Adrenal gland (tissue), 9 donors: ENCODE measurements at regions not wholly inside any gene's neighbourhood (a gene's known extent, or its start where the extent isn't known, plus 50 kb on each side); places are given as distances from the start of the nearest gene placed in this dataset.

Experiments used
- DNase-seq, 7 donors: peaks; one replicate each; pipeline ENCODE4 v3.0.0-alpha.2; 2019 to 2020
- H3K27ac ChIP-seq, 5 donors: fragments of 200-600 bp; sonication (generic) in 4 of 5; 1 replicate in 3 of 5; 2 replicates in 2 of 5; pipeline versions ENCODE4 v1.5.1 to v1.8.0; 2016 to 2020; ENCODE audit warnings: mild to moderate bottlenecking in 1 of 5
- H3K27me3 ChIP-seq: fragments of 200-600 bp; 2 replicates; pipeline ENCODE4 v1.8.0; 2021
- H3K36me3 ChIP-seq, 2 donors: fragments of 200-600 bp; replicated peaks in 1 of 2; 1 replicate in 1 of 2; 2 replicates in 1 of 2; pipeline versions ENCODE4 v1.5.1 to v1.8.0; 2018 to 2022
- H3K4me1 ChIP-seq, 2 donors: fragments of 200-600 bp; replicated peaks in 1 of 2; 1 replicate in 1 of 2; 2 replicates in 1 of 2; pipeline versions ENCODE4 v1.5.1 to v1.8.0; 2018 to 2021
- H3K4me3 ChIP-seq, 4 donors: fragments of 200-600 bp; sonication (generic) in 3 of 4; one replicate each; pipeline ENCODE4 v1.5.1; 2016 to 2018
- H3K9me3 ChIP-seq, 3 donors: fragments of 200-600 bp; sonication (generic) in 1 of 3; replicated peaks in 1 of 3; 1 replicate in 2 of 3; 2 replicates in 1 of 3; pipeline versions ENCODE4 v1.5.1 to v1.8.0; 2016 to 2021
- POLR2A ChIP-seq, 2 donors: fragments of 450-650 bp; IDR thresholded peaks; one replicate each; pipeline ENCODE4 v1.6.1; 2017; ENCODE audit warnings: antibody characterized with exemption in 2 of 2, mild to moderate bottlenecking in 2 of 2, moderate library complexity in 1 of 2
- WGBS, 4 donors: extraction: QIAGEN DNeasy Blood & Tissue Kit in 2 of 4; methylation state at CpG; one replicate each; pipeline versions ENCODE4 v1.1.5 to v1.1.7; 2013 to 2017; 5-methylcytosine and 5-hydroxymethylcytosine counted together
- intact Hi-C, 2 donors: fragments of 100-400 bp; cut with DNase I; formaldehyde crosslinking; loops; one replicate each; pipeline versions ENCODE4 v1.14.1 to v1.15.0; 2022 to 2023
- TF ChIP-seq, protein P1 (sequence below), 6 experiments: fragments of 450-650 bp in 4 of 6; fragments of 200-600 bp in 2 of 6; sonication (generic) in 1 of 6; IDR thresholded peaks; 1 replicate in 5 of 6; 2 replicates in 1 of 6; pipeline versions ENCODE4 v1.5.1 to v1.8.0; 2016 to 2021; ENCODE audit warnings: antibody characterized with exemption in 6 of 6, mild to moderate bottlenecking in 2 of 6, moderate library complexity in 1 of 6
- donor health status: healthy with polysubstance abuse.
- donor health status: Bipolar disorder and iron deficiency.
- donor health status: DM: yes; HTN: yes; CAD: no.
- donor health status: DM: no; HTN: no; CAD: no.
- donor health status: DM: no; HTN: no; CAD: no.

DNA sequence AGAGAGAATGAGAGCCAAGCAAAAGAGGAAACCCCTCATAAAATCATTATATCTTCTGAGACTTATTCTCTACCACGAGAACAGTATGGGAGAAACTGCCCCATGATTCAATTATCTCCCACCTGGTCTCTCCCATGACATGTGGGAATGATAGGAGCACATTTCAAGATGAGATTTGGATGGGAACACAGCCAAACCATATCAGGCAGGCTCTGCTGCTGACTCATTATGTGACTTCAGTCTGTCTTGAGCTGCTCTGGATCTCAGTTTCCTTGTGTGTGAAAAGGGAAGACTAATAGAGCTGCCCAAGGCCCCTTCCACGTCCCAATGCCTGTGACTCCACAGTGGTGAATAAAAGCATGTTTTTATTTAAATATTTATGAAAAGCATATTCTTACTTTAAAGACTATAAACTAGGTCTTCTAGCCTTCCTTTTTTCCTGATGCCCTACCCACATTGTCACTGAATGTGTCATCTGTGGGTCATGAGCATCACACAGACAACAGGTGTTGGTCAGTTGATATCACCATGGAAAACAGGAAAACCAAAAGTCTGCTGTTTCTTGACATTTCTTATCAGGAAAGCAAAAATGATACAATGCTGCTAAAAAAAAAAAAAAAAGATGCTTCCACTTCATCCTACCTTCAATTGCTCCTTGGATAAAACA is 96.0 kb upstream of the PPP2R3A start:
- no peaks in the 10 kb centered on the region for H3K4me1 ChIP-seq
- no peaks in the 10 kb centered on the region for H3K27me3 ChIP-seq
- TF ChIP-seq, protein P1, sequence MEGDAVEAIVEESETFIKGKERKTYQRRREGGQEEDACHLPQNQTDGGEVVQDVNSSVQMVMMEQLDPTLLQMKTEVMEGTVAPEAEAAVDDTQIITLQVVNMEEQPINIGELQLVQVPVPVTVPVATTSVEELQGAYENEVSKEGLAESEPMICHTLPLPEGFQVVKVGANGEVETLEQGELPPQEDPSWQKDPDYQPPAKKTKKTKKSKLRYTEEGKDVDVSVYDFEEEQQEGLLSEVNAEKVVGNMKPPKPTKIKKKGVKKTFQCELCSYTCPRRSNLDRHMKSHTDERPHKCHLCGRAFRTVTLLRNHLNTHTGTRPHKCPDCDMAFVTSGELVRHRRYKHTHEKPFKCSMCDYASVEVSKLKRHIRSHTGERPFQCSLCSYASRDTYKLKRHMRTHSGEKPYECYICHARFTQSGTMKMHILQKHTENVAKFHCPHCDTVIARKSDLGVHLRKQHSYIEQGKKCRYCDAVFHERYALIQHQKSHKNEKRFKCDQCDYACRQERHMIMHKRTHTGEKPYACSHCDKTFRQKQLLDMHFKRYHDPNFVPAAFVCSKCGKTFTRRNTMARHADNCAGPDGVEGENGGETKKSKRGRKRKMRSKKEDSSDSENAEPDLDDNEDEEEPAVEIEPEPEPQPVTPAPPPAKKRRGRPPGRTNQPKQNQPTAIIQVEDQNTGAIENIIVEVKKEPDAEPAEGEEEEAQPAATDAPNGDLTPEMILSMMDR (IDR thresholded peaks at IDR 0.05): no peak
- TF ChIP-seq POLR2A (IDR thresholded peaks at IDR 0.05): no peak
- intact Hi-C loops: no loop called here
- H3K4me3 ChIP-seq: no peak overlapping the region
- no peaks in the 10 kb centered on the region for H3K36me3 ChIP-seq
- WGBS, 4 donors: 56 to 74% (median 67%) methylated on average over 2 of the region's 2 CpGs
- DNase-seq: no peak
- no peak overlapping the region for H3K27ac ChIP-seq
- peaks cover 0 to 10% (median 5%) of the 10 kb centered on the region in 3 donors for H3K9me3 ChIP-seq

DNA sequence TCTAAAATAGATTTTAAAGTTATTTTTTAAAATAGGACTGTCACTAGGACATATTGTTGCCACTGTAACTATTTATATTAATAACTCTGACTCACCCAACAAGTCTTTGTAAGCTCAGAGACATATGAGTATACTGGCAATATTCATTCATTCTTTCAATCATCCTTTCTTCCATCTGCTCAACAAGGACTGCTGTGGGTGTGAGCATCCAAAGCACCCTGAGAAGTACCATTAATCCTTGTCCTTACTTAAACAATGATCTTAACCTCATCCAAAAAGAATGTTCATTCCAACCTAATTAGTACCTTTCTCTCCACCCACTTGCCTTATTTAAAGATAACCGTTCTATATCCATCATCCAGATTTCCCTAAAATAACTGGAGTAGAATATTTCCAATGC is 94.2 kb upstream of the PPP2R3A start:
- Histone ChIP-seq H3K4me3 (no peak overlapping the region), H3K27ac (no peak overlapping the region), H3K27me3 (no peaks in the 10 kb centered on the region), H3K36me3 (no peaks in the 10 kb centered on the region), H3K4me1 (no peaks in the 10 kb centered on the region), H3K9me3 (peaks cover 0 to 10% (median 5%) of the 10 kb centered on the region in 3 donors)
- TF ChIP-seq, protein P1 (IDR thresholded peaks at IDR 0.05): no peak
- DNase-seq: no peak
- WGBS, 4 donors: 63 to 88% (median 77%) methylated on average over 1 of the region's 1 CpG
- intact Hi-C loops: no loop called here

DNA sequence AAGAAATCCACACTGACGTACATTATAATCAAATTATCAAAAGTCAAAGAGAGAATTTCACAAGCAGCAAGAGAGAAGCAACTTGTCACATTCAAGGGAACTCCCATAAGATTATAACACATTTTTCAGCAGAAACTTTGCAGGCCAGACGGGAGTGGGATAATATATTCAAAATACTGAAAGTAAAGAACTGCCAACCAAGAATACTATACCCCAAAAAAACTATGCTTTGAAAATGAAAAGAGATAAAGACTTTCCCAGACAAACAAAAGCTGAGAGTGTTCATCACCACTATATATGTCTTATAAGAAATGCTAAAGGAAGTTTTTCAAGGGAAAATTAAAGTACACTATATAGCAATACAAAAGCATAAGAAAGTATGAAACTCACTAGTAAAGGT is 91.5 kb upstream of the PPP2R3A start:
- Histone ChIP-seq H3K4me1 (no peaks in the 10 kb centered on the region), H3K27me3 (no peaks in the 10 kb centered on the region), H3K36me3 (no peaks in the 10 kb centered on the region), H3K27ac (no peak overlapping the region), H3K9me3 (peaks cover 0 to 10% (median 5%) of the 10 kb centered on the region in 3 donors), H3K4me3 (no peak overlapping the region)
- 69 to 84% (median 75%) methylated on average over 2 of the region's 2 CpGs for WGBS, 4 donors
- intact Hi-C loops: no loop called here
- TF ChIP-seq, protein P1 (IDR thresholded peaks at IDR 0.05): no peak
- TF ChIP-seq POLR2A (IDR thresholded peaks at IDR 0.05): no peak
- DNase-seq: no peak

DNA sequence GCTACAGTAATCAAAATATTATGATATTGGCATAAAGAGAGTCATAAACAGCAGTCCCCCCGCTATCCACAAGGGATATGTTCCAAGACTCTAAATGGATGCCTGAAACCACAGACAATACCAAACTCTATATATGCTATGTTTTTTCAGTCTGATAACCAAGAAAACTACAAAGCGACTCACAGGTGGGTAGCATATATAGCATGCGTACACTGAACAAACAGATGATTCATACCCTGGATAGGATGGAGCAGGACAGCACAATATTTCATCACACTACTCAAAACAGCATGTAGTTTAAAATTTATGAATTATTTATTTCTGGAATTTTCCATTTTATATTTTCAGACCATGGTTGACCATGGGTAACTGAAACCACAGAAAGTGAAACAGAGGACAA is 87.0 kb upstream of the PPP2R3A start:
- Histone ChIP-seq H3K4me1 (no peaks in the 10 kb centered on the region), H3K4me3 (no peak overlapping the region), H3K27ac (no peak overlapping the region), H3K27me3 (no peaks in the 10 kb centered on the region), H3K9me3 (peaks cover 0 to 10% (median 5%) of the 10 kb centered on the region in 3 donors), H3K36me3 (no peaks in the 10 kb centered on the region)
- intact Hi-C loops: no loop called here
- TF ChIP-seq POLR2A (IDR thresholded peaks at IDR 0.05): no peak
- TF ChIP-seq, protein P1 (IDR thresholded peaks at IDR 0.05): no peak
- DNase-seq: no peak
- WGBS, 4 donors: 94 to 98% (median 94%) methylated on average over 3 of the region's 3 CpGs
